IPS-NIHi7 (cell line): ENCODE measurements at regions not wholly inside any gene's neighbourhood (a gene's known extent, or its start where the extent isn't known, plus 50 kb on each side); places are given as distances from the start of the nearest gene placed in this dataset.
"Not testable (repeated sequence)": the region's sequence is repeated elsewhere in the genome, so short reads cannot be mapped to it uniquely, and the experiment has no call there.

Experiments used
- DNase-seq: peaks from one replicate; pipeline ENCODE4 v3.0.0; 2012; ENCODE audit warnings: mixed read lengths; ENCODE audit errors: extremely low spot score

- DNase-seq: no peak
Measured at GRCh38 chr5:142542078-142542477, 143.8 kb downstream of the FGF1 start.

- no peak for DNase-seq
Measured at GRCh38 chr5:142540922-142541422, 144.9 kb downstream of the FGF1 start.

GRCh38 chr5:142539154-142539740, 146.6 kb downstream of the FGF1 start:
- no peak for DNase-seq

GRCh38 chr5:142537938-142538337, 148.0 kb downstream of the FGF1 start:
- no peak for DNase-seq

GRCh38 chr5:142532781-142533176, 153.1 kb downstream of the FGF1 start:
- DNase-seq: no peak

GRCh38 chr5:142531977-142532780, 153.7 kb downstream of the FGF1 start:
- no peak for DNase-seq

GRCh38 chr5:142530904-142531303, 155.0 kb downstream of the FGF1 start:
- no peak for DNase-seq

GRCh38 chr5:142529626-142530278, 156.1 kb downstream of the FGF1 start:
- no peak for DNase-seq

GRCh38 chr5:142527664-142528295, 158.1 kb downstream of the FGF1 start:
- no peak for DNase-seq

- no peak for DNase-seq
Measured at GRCh38 chr5:142527234-142527633, 158.7 kb downstream of the FGF1 start.

GRCh38 chr5:142522983-142523382, 162.9 kb downstream of the FGF1 start:
- DNase-seq: no peak

- no peak for DNase-seq
Measured at GRCh38 chr5:142521706-142522105, 164.2 kb downstream of the FGF1 start.

- no peak for DNase-seq
Measured at GRCh38 chr5:142520885-142521284, 165.0 kb downstream of the FGF1 start.

- not testable (repeated sequence) for DNase-seq
Measured at GRCh38 chr5:142519913-142520312, 166.0 kb downstream of the FGF1 start.

GRCh38 chr5:142517840-142518239, 168.1 kb downstream of the FGF1 start:
- DNase-seq: no peak

GRCh38 chr5:142516732-142517131, 169.2 kb downstream of the FGF1 start:
- DNase-seq: no peak

GRCh38 chr5:142515036-142515435, 170.9 kb downstream of the FGF1 start:
- no peak for DNase-seq

GRCh38 chr5:142514196-142514595, 171.7 kb downstream of the FGF1 start:
- DNase-seq: no peak

- no peak for DNase-seq
Measured at GRCh38 chr5:142512043-142513042, 173.5 kb downstream of the FGF1 start.

GRCh38 chr5:142511358-142511757, 174.5 kb downstream of the FGF1 start:
- DNase-seq: no peak

GRCh38 chr5:142509026-142509425, 176.9 kb downstream of the FGF1 start:
- no peak for DNase-seq
